ENCODE measurements at regions not wholly inside any gene's neighbourhood (a gene's known extent, or its start where the extent isn't known, plus 50 kb on each side); places are given as distances from the start of the nearest gene placed in this dataset.

- TF ChIP-seq CTCF (conservative IDR thresholded peaks at IDR 0.05; ENCODE audit: low read depth in 2 of 2) (no peak), EZH2 (IDR thresholded peaks at IDR 0.05; ENCODE audit: low read depth, unreplicated experiment) (no peak), REST (IDR thresholded peaks at IDR 0.05; ENCODE audit: unreplicated experiment) (no peak), EZH2phosphoT487 (IDR thresholded peaks at IDR 0.05; ENCODE audit: unreplicated experiment) (no peak), CREB1 (CRISPR knock-in tag; IDR thresholded peaks at IDR 0.05; ENCODE audit: low read depth) (no peak), POLR2AphosphoS5 (IDR thresholded peaks at IDR 0.05; ENCODE audit: low read depth) (no peak), NANOG (IDR thresholded peaks at IDR 0.05; ENCODE audit: borderline replicate concordance) (no peak), ZNF462 (CRISPR knock-in tag; IDR thresholded peaks at IDR 0.05) (no peak), JUNB (IDR thresholded peaks at IDR 0.05; ENCODE audit: unreplicated experiment) (no peak), STAT1 (IDR thresholded peaks at IDR 0.05; ENCODE audit: unreplicated experiment) (no peak), ZNF114 (CRISPR knock-in tag; IDR thresholded peaks at IDR 0.05) (no peak)
- TF ChIP-seq, protein P1, sequence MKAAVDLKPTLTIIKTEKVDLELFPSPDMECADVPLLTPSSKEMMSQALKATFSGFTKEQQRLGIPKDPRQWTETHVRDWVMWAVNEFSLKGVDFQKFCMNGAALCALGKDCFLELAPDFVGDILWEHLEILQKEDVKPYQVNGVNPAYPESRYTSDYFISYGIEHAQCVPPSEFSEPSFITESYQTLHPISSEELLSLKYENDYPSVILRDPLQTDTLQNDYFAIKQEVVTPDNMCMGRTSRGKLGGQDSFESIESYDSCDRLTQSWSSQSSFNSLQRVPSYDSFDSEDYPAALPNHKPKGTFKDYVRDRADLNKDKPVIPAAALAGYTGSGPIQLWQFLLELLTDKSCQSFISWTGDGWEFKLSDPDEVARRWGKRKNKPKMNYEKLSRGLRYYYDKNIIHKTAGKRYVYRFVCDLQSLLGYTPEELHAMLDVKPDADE (IDR thresholded peaks at IDR 0.05): no peak
Observed at GRCh38 chr2:188805219-188805618, 169.0 kb upstream of the COL3A1 start.
